GM12878 (cell line): ENCODE measurements at regions not wholly inside any gene's neighbourhood (a gene's known extent, or its start where the extent isn't known, plus 50 kb on each side); places are given as distances from the start of the nearest gene placed in this dataset.

Experiments
- BRCA1 ChIP-seq: IDR thresholded peaks from 2 replicates; pipeline ENCODE4 v1.6.1; 2011; ENCODE audit warnings: low read depth, low read length, improper control_type of control experiment
- CHD4 ChIP-seq: fragments of 200-600 bp; sonication (generic); IDR thresholded peaks from 2 replicates; pipeline ENCODE4 v1.6.1; 2016; ENCODE audit warnings: mild to moderate bottlenecking
- FOXK2 ChIP-seq: fragments of 450-650 bp; IDR thresholded peaks from 2 replicates; pipeline ENCODE4 v1.6.1; 2017; ENCODE audit warnings: mild to moderate bottlenecking, moderate library complexity
- GABPA ChIP-seq: IDR thresholded peaks from 2 replicates; pipeline ENCODE4 v1.6.1; 2014; ENCODE audit warnings: antibody characterized with exemption, low read depth, mild to moderate bottlenecking, inconsistent platforms
- HDAC6 ChIP-seq: fragments of 200-600 bp; sonication (generic); IDR thresholded peaks from one replicate; pipeline ENCODE4 v1.8.0; 2017; ENCODE audit warnings: antibody characterized with exemption; ENCODE audit not compliant: unreplicated experiment
- POLR2AphosphoS5 ChIP-seq: IDR thresholded peaks from 2 replicates; pipeline ENCODE4 v1.6.1; 2011; ENCODE audit warnings: mild to moderate bottlenecking, low read length, inconsistent platforms
- RAD21 ChIP-seq: IDR thresholded peaks from 2 replicates; pipeline ENCODE4 v1.6.1; 2011; ENCODE audit warnings: mild to moderate bottlenecking, low read depth, low read length, moderate library complexity; ENCODE audit not compliant: insufficient read depth
- TF ChIP-seq, protein P1 (sequence below): IDR thresholded peaks from 2 replicates; pipeline ENCODE4 v1.6.1; 2012; ENCODE audit warnings: mild to moderate bottlenecking, low read depth, low read length
- TF ChIP-seq, protein P2 (sequence below): IDR thresholded peaks from 2 replicates; pipeline ENCODE4 v1.6.1; 2012; ENCODE audit warnings: low read depth, low read length, improper control_type of control experiment
- TF ChIP-seq, protein P3 (sequence below), 3 experiments: IDR thresholded peaks in 2 of 3; conservative IDR thresholded peaks in 1 of 3; 2 replicates each; pipeline ENCODE4 v1.5.1; 2011; ENCODE audit warnings: low read depth in 3 of 3, low read length in 3 of 3, mild to moderate bottlenecking in 3 of 3, control low read depth in 2 of 3, moderate library complexity in 2 of 3, inconsistent platforms in 1 of 3, mixed read lengths in 1 of 3; ENCODE audit not compliant: control insufficient read depth in 2 of 3, insufficient read depth in 1 of 3; ENCODE audit errors: extremely low read depth in 1 of 3

DNA sequence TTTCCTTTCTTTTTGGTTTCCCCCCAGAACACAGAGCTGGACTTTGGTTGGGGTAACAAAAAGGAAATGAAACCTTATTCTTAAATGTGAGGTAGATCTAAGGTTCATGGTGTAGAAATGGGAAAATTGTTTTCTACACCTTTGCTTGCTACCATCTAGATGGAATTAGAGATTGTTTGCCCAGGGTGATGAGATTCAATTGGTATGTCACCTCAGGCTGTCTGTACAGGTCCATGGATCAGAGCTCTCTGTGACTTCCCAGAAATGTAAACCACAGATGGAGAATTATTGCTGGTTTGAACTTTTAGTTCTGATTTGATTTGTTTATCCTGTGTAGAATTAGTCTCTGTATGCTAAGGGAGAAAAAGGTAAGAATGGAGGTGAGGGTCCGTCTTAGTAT, 146.7 kb downstream of the PCDH7 start:
- TF ChIP-seq GABPA: no peak
- TF ChIP-seq CHD4: no peak
- no peak for TF ChIP-seq POLR2AphosphoS5
- no peak for TF ChIP-seq RAD21
- no peak for TF ChIP-seq HDAC6
- TF ChIP-seq BRCA1: no peak
- TF ChIP-seq, protein P1, sequence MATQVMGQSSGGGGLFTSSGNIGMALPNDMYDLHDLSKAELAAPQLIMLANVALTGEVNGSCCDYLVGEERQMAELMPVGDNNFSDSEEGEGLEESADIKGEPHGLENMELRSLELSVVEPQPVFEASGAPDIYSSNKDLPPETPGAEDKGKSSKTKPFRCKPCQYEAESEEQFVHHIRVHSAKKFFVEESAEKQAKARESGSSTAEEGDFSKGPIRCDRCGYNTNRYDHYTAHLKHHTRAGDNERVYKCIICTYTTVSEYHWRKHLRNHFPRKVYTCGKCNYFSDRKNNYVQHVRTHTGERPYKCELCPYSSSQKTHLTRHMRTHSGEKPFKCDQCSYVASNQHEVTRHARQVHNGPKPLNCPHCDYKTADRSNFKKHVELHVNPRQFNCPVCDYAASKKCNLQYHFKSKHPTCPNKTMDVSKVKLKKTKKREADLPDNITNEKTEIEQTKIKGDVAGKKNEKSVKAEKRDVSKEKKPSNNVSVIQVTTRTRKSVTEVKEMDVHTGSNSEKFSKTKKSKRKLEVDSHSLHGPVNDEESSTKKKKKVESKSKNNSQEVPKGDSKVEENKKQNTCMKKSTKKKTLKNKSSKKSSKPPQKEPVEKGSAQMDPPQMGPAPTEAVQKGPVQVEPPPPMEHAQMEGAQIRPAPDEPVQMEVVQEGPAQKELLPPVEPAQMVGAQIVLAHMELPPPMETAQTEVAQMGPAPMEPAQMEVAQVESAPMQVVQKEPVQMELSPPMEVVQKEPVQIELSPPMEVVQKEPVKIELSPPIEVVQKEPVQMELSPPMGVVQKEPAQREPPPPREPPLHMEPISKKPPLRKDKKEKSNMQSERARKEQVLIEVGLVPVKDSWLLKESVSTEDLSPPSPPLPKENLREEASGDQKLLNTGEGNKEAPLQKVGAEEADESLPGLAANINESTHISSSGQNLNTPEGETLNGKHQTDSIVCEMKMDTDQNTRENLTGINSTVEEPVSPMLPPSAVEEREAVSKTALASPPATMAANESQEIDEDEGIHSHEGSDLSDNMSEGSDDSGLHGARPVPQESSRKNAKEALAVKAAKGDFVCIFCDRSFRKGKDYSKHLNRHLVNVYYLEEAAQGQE: no peak
- TF ChIP-seq, protein P2, sequence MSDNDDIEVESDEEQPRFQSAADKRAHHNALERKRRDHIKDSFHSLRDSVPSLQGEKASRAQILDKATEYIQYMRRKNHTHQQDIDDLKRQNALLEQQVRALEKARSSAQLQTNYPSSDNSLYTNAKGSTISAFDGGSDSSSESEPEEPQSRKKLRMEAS: no peak
- no peak for TF ChIP-seq FOXK2
- TF ChIP-seq, protein P3, sequence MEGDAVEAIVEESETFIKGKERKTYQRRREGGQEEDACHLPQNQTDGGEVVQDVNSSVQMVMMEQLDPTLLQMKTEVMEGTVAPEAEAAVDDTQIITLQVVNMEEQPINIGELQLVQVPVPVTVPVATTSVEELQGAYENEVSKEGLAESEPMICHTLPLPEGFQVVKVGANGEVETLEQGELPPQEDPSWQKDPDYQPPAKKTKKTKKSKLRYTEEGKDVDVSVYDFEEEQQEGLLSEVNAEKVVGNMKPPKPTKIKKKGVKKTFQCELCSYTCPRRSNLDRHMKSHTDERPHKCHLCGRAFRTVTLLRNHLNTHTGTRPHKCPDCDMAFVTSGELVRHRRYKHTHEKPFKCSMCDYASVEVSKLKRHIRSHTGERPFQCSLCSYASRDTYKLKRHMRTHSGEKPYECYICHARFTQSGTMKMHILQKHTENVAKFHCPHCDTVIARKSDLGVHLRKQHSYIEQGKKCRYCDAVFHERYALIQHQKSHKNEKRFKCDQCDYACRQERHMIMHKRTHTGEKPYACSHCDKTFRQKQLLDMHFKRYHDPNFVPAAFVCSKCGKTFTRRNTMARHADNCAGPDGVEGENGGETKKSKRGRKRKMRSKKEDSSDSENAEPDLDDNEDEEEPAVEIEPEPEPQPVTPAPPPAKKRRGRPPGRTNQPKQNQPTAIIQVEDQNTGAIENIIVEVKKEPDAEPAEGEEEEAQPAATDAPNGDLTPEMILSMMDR (IDR thresholded peaks at IDR 0.05 in 2 of 3, conservative IDR thresholded peaks at IDR 0.05 in 1 of 3; ENCODE audit: control insufficient read depth in 2 of 3, extremely low read depth in 1 of 3, insufficient read depth in 1 of 3, low read depth in 3 of 3, low read length in 3 of 3): no peak
